Activated CD4-positive, alpha-beta memory T cell treated with anti-CD3 and anti-CD28 coated beads for 36 hours (primary cell): ENCODE measurements at regions not wholly inside any gene's neighbourhood (a gene's known extent, or its start where the extent isn't known, plus 50 kb on each side); places are given as distances from the start of the nearest gene placed in this dataset.

Experiments
- CTCF ChIA-PET: fragments of 350-600 bp; sonication (Branson Sonifier 250); formaldehyde crosslinking; loops from one replicate; lab custom pipeline; 2021; ENCODE audit warnings: antibody characterized with exemption, inconsistent platforms; lab: Charles Lee
- POLR2A ChIA-PET: fragments of 350-600 bp; sonication (Branson Sonifier 250); formaldehyde crosslinking; loops from one replicate; lab custom pipeline; 2021; ENCODE audit warnings: antibody characterized with exemption; lab: Charles Lee
- DNase-seq: peaks from one replicate; pipeline ENCODE4 v3.0.0-alpha.2; 2020
- H3K27ac Mint-ChIP-seq: one replicate; pipeline ENCODE4 v1.8.0; 2021; ENCODE audit warnings: mixed read lengths
- H3K27me3 Mint-ChIP-seq: one replicate; pipeline ENCODE4 v1.8.0; 2021; ENCODE audit warnings: mixed read lengths
- H3K36me3 Mint-ChIP-seq: one replicate; pipeline ENCODE4 v1.8.0; 2021; ENCODE audit warnings: mixed read lengths
- H3K4me1 Mint-ChIP-seq: one replicate; pipeline ENCODE4 v1.8.0; 2021; ENCODE audit warnings: low read depth, mixed read lengths
- H3K4me3 Mint-ChIP-seq: one replicate; pipeline ENCODE4 v1.8.0; 2021; ENCODE audit warnings: mild to moderate bottlenecking, mixed read lengths
- H3K9me3 Mint-ChIP-seq: one replicate; pipeline ENCODE4 v1.8.0; 2021; ENCODE audit warnings: mixed read lengths
- intact Hi-C: fragments of 100-400 bp; cut with micrococcal nuclease; formaldehyde crosslinking; loops from one replicate; pipeline ENCODE4 v1.15.1; 2023

DNA sequence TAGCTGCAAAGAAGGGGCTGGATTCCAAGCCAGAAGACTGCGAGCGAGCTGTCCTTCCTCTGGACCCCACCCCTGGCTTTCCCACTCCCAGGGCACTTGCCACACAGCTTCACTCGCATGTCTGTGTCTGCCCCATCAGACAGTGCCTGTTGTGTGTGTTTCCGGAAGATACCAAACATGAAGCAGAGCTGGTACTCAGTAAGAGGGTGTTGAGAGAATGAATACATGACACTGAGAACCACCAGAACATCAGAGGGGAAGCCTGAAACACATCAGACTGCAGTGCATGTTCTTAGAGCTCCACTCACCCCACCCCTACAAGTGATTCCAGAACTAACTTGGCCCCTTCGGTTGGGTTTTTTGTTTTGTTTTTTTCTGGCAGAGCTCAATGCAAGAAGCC lies 181.5 kb downstream of the TTC32 start:
- POLR2A ChIA-PET, result no interaction called here
- H3K4me1 Mint-ChIP-seq, result no peaks in the 10 kb centered on the region
- H3K9me3 Mint-ChIP-seq, result no peaks in the 10 kb centered on the region

DNA sequence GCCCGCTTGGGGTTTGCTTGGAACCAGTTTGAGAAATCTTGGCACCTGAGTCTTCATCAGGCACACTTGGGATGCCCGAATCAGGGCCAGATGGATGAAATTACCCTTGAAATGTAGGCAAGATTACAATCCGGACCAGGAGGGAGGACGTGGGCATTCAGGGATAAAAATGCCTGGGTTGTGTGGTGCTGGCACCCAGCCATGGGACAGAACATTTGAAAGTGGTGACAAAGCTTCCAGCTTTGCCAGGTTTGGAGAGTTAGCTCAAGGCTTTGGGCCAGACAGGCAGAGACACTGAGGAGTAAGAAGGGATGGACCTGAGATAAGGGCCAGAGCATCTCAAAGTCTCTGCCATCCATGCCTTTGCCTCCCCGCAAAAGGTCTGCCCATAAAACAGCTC lies 182.2 kb downstream of the TTC32 start:
- Mint-ChIP-seq H3K36me3 (no peaks in the 10 kb centered on the region), H3K9me3 (no peaks in the 10 kb centered on the region), H3K27me3 (no peaks in the 10 kb centered on the region), H3K27ac (no peak overlapping the region), H3K4me1 (no peaks in the 10 kb centered on the region), H3K4me3 (no peak overlapping the region)
- no peak for DNase-seq
- ChIA-PET POLR2A (no interaction called here), CTCF (no interaction called here)
- intact Hi-C loops, result no loop called here

More for the DNA sequence above, 181.5 kb downstream of the TTC32 start:
- Mint-ChIP-seq H3K36me3 (no peaks in the 10 kb centered on the region), H3K27me3 (no peaks in the 10 kb centered on the region), H3K4me3 (no peak overlapping the region), H3K27ac (no peak overlapping the region)
- intact Hi-C loops, result no loop called here
- CTCF ChIA-PET, result no interaction called here
- no peak for DNase-seq

DNA sequence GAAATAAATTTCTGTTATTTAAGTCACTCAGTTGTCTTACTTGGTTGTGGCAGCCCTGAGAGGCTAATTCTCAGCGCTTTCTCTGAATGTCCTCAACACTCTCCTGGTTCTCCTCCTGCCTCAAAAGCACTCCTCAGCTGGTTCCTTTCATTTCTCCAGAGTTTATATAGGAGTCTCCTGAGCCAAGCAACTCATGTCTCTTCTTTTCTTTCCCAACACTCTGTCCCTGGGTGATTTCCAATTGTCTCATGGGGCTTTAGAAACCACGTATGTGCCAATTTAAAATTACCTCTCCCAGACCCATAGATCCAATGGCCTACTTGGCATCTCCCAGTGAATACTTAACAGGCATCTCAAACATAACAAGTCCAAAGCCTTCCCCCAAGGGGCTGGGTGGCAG lies 184.3 kb downstream of the TTC32 start:
- Mint-ChIP-seq H3K27ac (no peak overlapping the region), H3K4me3 (no peak overlapping the region), H3K27me3 (no peaks in the 10 kb centered on the region), H3K9me3 (no peaks in the 10 kb centered on the region), H3K4me1 (no peaks in the 10 kb centered on the region), H3K36me3 (no peaks in the 10 kb centered on the region)
- CTCF ChIA-PET, result no interaction called here
- POLR2A ChIA-PET, result no interaction called here
- intact Hi-C loops, result no loop called here
- DNase-seq, result no peak

DNA sequence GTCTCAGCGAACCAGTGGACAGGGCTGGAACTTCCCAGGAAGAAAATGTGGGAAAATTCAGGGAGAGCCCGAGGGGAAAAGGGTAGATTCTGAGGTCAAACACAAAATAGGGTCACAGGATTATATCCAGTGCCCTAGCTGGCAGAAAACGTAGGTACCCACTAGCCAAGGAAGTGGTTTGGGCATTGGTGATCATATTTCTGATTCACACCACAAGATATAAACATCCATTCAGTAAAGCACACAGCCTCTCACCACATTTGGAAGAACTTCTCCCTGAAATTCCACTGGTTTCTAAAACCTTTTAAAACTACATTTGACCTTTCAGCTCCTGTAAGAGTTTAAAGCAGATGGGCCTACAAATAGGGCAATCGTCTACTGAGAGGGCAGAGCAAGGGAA lies 186.9 kb downstream of the TTC32 start:
- peaks cover 4% of the 10 kb centered on the region for H3K4me1 Mint-ChIP-seq
- H3K27ac Mint-ChIP-seq, result no peak overlapping the region
- no peak for DNase-seq
- H3K27me3 Mint-ChIP-seq, result no peaks in the 10 kb centered on the region
- H3K9me3 Mint-ChIP-seq, result no peaks in the 10 kb centered on the region
- no peak overlapping the region for H3K4me3 Mint-ChIP-seq
- intact Hi-C loops, result no loop called here
- POLR2A ChIA-PET, result no interaction called here
- no peaks in the 10 kb centered on the region for H3K36me3 Mint-ChIP-seq
- CTCF ChIA-PET, result no interaction called here

DNA sequence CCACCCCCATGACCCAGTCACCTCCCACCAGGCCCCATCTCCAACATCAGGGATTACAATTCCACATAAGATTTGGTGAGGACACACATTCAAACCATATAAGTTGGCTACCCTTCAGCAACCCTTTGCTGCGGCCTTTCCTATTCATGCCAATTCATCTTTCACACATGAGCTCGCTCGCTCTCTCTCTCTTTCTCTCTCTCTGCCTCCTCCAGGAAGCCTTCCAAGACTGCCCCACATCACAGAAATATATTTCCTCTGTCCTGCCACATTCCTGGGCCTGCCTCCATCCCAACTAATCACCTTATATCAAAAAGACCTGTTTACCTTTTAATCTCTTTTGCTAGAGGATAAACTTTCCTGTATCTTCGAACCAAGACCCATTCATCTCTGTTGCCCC lies 188.9 kb downstream of the TTC32 start:
- intact Hi-C loops, result no loop called here
- CTCF ChIA-PET, result no interaction called here
- H3K27ac Mint-ChIP-seq, result no peak overlapping the region
- no peaks in the 10 kb centered on the region for H3K9me3 Mint-ChIP-seq
- peaks cover 4% of the 10 kb centered on the region for H3K4me1 Mint-ChIP-seq
- POLR2A ChIA-PET, result no interaction called here
- no peak for DNase-seq
- H3K4me3 Mint-ChIP-seq, result no peak overlapping the region
- H3K36me3 Mint-ChIP-seq, result no peaks in the 10 kb centered on the region
- no peaks in the 10 kb centered on the region for H3K27me3 Mint-ChIP-seq

DNA sequence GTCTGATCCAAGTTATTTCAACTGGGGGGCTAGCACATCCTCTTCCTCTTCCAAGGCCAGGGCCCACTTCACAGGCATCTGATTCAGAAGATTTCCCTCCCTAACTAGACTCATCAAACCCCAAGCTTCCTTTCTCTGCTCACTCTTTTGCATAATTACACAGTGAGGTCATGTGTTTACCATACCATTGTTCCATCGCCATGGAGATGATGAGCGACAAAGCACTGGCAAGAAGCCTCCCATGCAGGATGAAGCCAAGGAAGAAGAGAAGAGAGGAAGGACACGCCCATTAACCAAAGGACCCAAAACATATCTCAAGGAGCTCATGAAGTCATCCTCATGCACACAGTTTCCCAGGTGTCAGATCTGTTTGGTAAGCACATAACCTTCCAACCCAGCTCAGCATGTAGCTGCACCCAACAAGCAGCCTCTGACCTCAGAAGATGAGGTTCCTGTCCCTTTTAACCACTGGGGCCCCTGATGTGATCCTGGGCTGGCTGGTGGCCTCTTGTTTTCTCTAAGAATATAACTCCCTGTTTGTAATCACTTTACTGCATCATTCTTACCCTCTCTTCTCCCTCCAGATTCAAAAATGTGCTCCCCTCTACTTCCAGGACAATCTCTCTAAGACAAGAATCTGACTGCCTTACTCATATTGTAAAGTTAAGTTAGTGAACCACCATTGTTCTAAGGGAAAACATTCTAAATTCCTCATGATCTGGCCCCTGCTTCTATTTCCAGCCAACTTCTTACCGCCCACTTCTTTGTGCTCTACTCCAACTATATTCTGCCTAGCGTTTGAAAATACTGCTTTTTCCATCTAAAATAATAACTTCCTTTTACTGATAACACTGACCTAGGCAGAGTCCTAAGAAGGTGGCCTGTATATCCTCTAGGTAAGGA lies 190.1 kb downstream of the TTC32 start:
- ChIA-PET POLR2A (no interaction called here), CTCF (interaction anchor here (0.6 kb wide), 1 partner anchor 1323 kb away, joined by 3 read pairs; no protein-coding TSS in a partner anchor)
- Mint-ChIP-seq H3K36me3 (no peaks in the 10 kb centered on the region), H3K4me1 (peaks cover 4% of the 10 kb centered on the region), H3K4me3 (no peak overlapping the region), H3K27ac (no peak overlapping the region), H3K27me3 (peaks cover 1% of the 10 kb centered on the region), H3K9me3 (no peaks in the 10 kb centered on the region)
- intact Hi-C loops, result no loop called here
- DNase-seq, result peak; percentile 10

DNA sequence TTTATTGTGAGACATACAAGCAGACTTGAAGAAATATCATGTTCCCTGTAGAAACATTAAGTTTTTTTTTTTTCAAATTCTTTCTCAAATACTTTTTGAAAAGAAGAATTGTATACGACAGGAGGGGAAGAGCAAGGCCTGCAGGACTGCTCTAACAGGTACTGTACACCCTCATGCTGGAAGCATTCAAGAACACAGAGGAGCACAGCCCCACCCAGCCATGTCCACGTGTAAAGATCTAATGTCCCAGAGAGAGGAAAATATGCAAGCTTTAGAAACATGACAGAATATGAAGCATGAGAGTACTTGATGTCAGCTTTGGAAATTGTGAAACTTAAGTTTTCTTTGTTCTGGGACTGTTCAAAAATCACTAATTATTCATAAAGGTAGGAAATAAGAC lies 191.6 kb downstream of the TTC32 start:
- Mint-ChIP-seq H3K27me3 (peaks cover 1% of the 10 kb centered on the region), H3K27ac (no peak overlapping the region), H3K36me3 (no peaks in the 10 kb centered on the region), H3K4me3 (no peak overlapping the region), H3K4me1 (peaks cover 4% of the 10 kb centered on the region), H3K9me3 (no peaks in the 10 kb centered on the region)
- intact Hi-C loops, result no loop called here
- ChIA-PET CTCF (interaction anchor here (0.6 kb wide), 1 partner anchor 1033 kb away, joined by 3 read pairs; no protein-coding TSS in a partner anchor), POLR2A (no interaction called here)
- no peak for DNase-seq

DNA sequence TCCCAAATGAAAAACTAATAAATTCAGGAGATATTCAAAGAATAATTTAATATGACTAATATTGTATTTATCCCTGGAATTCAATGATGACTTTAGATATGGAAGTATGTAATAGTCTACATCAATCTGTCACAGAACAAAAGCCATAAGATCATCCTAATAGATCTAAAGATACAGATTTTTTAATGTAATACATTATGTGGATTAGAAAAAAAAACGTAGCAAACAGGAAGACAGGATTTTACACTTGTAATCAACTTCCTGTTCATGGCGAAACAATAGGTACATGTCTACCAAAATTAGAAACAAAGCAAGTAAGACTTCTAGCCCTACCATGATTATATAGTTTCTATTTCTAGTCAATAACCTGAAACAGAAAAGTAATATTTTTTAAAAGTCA lies 192.2 kb downstream of the TTC32 start:
- no peak overlapping the region for H3K4me3 Mint-ChIP-seq
- CTCF ChIA-PET, result no interaction called here
- no peaks in the 10 kb centered on the region for H3K36me3 Mint-ChIP-seq
- no peak overlapping the region for H3K27ac Mint-ChIP-seq
- no peaks in the 10 kb centered on the region for H3K9me3 Mint-ChIP-seq
- peaks cover 1% of the 10 kb centered on the region for H3K27me3 Mint-ChIP-seq
- intact Hi-C loops, result no loop called here
- DNase-seq, result no peak
- peaks cover 4% of the 10 kb centered on the region for H3K4me1 Mint-ChIP-seq
- POLR2A ChIA-PET, result no interaction called here

DNA sequence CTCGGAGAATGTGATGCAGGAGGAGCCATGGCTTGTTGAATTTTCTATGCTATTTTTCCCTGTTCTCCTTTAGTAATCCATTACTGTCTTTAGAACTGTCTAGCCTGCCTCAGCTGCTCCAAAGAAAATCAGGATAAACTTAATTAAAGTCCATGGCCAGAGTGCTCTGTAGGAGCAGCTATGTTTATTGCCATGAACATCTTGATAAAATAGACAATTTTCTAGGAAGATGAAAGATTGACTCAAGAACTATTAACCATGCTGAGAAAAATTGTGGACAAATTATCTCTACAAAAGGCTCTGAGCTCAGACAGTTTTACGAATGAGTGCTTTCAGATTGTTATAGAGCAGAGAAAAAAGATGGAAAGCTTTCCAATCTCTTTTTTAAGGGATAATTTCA lies 193.0 kb downstream of the TTC32 start:
- peaks cover 4% of the 10 kb centered on the region for H3K4me1 Mint-ChIP-seq
- H3K4me3 Mint-ChIP-seq, result no peak overlapping the region
- no peaks in the 10 kb centered on the region for H3K9me3 Mint-ChIP-seq
- POLR2A ChIA-PET, result no interaction called here
- H3K27me3 Mint-ChIP-seq, result peaks cover 1% of the 10 kb centered on the region
- CTCF ChIA-PET, result interaction anchor here (0.6 kb wide), 2 partner anchors 299 to 783 kb away, joined by 3 to 4 read pairs; no protein-coding TSS in a partner anchor
- intact Hi-C loops, result no loop called here
- DNase-seq, result no peak
- H3K36me3 Mint-ChIP-seq, result no peaks in the 10 kb centered on the region
- H3K27ac Mint-ChIP-seq, result no peak overlapping the region

DNA sequence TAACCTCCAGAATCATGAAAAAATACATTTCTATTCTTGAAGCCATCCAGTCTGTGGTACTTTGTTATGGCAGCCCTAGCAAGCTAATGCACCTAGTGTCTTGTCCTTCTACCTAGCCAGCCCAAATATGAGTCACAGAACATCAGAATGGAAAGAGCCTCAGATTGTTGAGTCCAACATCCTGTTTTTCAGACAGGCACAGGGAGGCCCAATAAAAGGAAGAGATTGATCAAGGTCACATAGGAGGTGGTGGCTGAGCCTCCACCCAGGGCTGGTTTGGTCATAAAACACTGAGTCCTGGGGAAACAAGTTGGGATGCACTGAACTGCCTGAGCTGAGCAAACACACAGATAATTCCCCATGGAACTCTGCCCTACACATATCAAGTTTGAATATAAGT lies 195.5 kb downstream of the TTC32 start:
- CTCF ChIA-PET, result no interaction called here
- Mint-ChIP-seq H3K4me1 (peaks cover under 1% of the 10 kb centered on the region), H3K27me3 (peaks cover 3% of the 10 kb centered on the region), H3K36me3 (no peaks in the 10 kb centered on the region), H3K4me3 (no peak overlapping the region), H3K27ac (no peak overlapping the region), H3K9me3 (no peaks in the 10 kb centered on the region)
- POLR2A ChIA-PET, result no interaction called here
- intact Hi-C loops, result no loop called here
- no peak for DNase-seq

DNA sequence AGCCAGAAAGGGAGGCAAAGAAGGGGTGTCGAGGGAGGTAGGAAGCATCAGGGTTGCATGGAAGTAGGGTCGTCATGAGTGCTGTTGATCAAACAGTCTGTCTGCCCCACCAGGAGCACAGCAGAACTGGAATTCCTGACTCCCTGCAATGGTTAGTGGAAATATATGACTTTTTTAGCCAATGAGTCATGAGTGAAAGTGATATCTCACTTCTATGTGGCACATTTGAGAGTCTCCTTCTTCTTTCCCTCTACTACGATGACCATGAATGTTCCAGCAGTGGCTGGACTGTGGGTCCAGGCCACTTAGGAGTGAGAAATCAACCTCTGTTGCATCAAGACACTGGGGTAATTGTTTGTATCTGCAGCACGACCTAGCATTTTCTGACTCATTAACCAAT lies 199.5 kb downstream of the TTC32 start:
- peaks cover 7% of the 10 kb centered on the region for H3K9me3 Mint-ChIP-seq
- no peaks in the 10 kb centered on the region for H3K36me3 Mint-ChIP-seq
- H3K4me3 Mint-ChIP-seq, result no peak overlapping the region
- no peak for DNase-seq
- no peak overlapping the region for H3K27ac Mint-ChIP-seq
- intact Hi-C loops, result no loop called here
- POLR2A ChIA-PET, result no interaction called here
- H3K27me3 Mint-ChIP-seq, result peaks cover 3% of the 10 kb centered on the region
- CTCF ChIA-PET, result no interaction called here
- no peaks in the 10 kb centered on the region for H3K4me1 Mint-ChIP-seq

DNA sequence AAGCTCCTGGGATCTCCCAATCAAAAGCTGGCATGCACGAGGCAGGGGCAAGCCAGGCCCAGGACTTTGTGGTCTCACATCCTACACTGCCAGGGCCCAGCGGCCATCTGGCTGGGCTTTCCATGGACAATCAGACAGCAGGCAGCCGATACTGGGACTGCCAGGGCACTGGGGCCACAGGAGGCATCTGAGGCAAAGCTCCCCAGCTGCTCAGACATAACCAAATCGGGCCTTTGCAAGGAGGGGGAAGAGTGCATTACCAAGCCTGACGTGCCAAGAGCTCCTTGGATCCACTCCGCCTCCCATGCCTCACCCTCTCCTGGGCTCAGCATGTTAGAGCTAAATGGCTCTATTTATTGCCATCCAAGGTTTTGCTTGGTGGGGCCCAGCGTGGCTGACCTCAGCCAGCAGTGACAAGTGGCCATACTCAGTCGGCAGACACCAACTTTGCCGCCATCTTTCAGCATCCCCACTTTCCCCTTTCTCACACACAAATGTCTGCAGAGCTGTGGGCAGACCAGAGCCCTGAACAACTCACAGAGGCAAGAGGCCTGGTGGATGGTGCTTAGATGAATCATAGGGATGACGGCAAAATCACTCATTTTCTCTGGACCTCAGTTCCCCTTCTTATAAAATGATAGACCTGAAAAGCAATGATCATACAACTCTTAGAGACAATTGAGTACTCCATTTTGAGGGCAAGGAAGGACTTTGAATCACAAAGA lies 200.8 kb downstream of the TTC32 start:
- Mint-ChIP-seq H3K36me3 (no peaks in the 10 kb centered on the region), H3K27ac (no peak overlapping the region), H3K27me3 (peaks cover 2% of the 10 kb centered on the region), H3K4me3 (no peak overlapping the region), H3K4me1 (no peaks in the 10 kb centered on the region), H3K9me3 (peaks cover 11% of the 10 kb centered on the region)
- POLR2A ChIA-PET, result no interaction called here
- intact Hi-C loops, result no loop called here
- CTCF ChIA-PET, result no interaction called here
- no peak for DNase-seq
